NCI-H1436 (cell line): ENCODE measurements at regions not wholly inside any gene's neighbourhood (a gene's known extent, or its start where the extent isn't known, plus 50 kb on each side); places are given as distances from the start of the nearest gene placed in this dataset.

ENCODE experiments used
- DNase-seq: peaks from one replicate; lab custom pipeline; 2025; lab: John Stamatoyannopoulos, UW

DNA sequence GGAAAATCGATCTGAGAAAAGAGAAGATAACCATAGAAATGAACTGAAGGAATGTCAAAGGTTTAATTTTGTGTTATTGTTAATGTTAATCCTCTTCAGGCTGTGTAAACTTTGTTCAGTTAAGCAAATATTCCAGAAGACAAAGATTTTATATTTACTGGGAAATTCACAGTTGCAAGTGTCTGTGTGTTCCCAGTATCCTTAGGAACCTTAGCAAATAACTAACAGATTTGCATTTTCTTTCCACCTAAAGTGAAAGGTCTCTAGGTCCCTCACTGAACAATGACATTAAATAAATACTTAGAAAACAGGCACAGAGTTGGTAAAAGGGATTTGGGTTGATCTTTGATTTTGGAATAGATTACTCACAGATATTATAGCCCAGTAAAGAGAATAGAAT lies 324.7 kb downstream of the C4orf33 start:
- DNase-seq, result no peak

DNA sequence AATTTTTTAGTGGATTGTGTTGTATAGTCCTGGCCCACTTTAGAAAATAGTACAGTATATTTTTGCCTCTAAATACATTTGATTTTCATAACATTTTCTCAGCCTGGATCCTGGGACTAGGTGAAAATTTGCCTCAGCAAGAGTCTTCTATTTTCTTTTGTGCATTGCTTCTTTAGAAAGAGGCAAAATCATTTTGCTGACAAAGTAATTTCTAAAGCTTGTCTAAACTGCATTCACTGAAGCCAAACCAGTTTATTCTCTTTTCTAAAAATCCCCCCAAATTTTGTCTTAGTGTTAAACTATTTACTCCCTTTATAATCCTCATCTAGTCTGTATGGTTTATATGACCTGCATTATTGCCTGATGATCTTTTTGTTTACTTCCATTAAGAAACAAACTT lies 326.3 kb downstream of the C4orf33 start:
- DNase-seq, result no peak

DNA sequence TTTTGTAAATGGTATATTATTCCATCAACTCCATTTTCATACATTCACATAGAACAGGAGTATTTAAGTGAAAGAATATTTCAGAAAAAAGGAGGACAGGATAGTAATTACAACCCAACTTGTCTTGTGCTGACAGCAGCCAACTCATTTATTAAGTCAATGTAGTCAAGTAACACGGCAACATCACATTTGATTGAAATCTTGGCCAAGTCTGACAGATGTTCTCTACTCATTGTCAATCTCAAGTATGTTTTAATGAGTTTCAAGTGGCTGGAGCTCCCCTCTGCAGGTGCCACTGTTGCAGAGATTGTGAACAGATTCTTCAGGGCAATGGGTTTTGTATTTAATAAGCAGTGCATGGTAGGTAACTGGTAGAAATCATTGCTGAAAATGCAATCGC lies 332.5 kb downstream of the C4orf33 start:
- DNase-seq, result peak; percentile 58

DNA sequence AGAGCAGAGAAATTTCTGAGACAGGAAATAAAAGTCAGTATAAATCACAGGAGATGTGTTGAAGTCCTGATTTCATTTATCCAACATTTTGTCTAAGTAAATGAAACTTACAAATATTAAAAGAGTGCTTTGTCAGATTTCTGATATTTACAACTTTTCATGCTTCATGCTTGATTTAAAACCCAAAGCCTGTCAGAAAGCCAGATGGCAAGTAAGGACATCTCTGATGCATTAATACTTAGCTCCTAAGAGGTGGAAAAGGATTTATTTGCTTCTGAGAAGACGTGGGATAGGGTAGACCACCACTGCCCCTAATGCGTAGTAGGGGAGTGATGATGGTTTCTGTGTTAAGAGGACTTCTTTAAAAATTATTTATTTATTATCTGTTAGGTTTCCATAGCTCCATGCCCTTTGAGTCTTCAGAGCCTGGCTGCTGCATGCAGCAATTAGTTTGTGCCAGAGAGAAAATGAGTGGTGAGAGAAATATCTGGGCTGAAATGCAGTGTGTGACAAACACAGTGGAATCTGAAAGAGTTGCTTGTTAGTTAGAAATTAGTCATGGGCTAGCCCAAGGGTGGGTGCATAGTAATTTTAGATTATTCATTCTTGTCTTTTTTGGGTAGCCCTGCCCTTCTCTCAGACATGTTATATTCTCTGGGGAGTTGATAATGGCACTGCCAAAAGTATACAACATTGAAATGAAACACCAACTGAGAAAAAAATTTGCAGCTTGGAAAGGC lies 333.8 kb downstream of the C4orf33 start:
- no peak for DNase-seq

DNA sequence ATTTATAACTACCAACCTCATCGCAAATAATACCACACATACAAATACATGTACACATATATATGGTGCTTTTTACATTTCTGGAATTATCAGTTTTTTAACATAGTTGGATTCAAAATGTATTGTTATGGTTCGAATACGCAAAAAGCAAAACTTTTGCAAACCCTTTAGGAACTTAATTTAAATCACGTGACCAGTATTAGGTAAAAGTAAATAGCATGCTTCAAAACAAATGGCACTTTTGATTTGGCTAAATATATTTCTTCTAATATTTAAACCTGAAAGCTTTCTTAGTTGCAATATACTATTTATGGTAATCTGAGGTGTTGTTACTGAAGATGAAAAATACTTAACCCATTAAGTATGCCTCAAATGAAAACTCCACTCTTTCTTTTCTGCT lies 341.4 kb downstream of the C4orf33 start:
- no peak for DNase-seq

DNA sequence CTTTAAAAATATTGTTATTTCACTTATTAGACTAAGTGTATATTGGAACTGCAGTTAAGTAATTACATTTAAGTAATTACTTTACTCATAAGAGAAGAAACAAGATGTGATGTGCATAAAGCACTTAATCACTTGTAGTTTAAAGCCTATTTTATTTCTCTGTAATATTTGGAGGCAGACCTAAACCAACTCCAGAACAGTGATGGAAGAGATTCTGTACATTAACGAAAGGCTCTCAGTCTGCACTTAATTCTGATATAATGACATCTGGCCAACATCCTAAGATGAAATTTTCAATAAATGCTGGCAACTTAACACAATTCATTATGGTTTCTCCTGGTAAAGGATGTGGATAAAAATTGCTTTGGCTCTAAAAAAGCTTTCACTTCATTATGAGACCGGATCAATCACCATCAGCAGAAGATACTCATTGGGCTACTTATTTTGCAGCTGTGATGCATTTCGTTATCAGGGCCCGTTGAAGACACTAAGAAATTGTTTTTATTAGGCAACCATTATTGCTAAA lies 342.6 kb downstream of the C4orf33 start:
- DNase-seq, result no peak

DNA sequence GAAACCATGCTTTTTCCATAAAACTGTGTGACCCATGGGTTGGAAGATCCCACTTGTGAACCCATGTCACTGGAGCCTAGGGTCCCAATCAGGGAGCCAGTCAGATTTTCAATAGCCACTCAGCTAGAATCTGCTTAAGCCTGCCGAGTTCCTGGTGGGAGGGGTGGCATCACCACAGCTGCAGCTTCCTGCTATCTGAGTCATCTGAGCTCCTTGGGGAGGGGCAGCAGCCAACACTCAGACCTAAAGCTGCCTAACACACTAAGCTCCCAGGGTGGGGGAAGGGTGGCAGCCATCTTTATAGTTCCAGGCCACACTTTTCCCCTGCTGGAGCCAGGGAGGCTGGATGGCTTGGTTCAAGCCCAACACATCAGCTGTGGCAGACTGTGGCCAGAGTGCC lies 350.1 kb downstream of the C4orf33 start:
- DNase-seq, result no peak

DNA sequence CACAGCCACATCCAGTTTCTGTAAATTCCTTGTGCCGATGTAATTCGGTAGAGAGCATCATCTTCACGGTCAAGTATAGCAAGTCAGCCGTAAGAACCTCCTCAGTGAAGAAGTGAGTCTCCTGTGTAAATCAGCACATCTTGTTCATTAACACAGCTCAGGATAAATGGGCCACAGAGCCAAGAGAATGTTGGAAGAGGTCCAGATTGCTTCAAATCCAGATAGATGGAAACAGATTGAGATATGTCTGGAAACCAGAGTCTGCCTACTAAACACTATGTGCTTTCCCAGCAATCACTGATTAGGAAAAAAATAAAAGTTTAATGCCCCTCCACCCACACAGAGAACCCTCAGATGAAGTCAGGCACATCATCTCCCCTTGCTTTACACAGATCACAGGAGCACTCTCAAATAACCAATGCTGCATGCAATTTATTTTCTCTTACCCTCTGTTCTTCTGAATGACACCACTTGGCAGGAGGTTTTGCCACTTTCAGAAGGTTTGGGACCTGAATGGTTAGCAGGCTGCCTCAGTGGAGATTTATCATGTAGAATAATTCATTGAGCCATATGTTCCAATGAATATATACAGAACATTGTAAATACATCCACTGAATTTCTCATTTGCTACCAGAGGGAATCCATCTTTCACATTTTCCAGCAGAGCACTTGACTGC lies 357.7 kb downstream of the C4orf33 start:
- DNase-seq, result no peak

DNA sequence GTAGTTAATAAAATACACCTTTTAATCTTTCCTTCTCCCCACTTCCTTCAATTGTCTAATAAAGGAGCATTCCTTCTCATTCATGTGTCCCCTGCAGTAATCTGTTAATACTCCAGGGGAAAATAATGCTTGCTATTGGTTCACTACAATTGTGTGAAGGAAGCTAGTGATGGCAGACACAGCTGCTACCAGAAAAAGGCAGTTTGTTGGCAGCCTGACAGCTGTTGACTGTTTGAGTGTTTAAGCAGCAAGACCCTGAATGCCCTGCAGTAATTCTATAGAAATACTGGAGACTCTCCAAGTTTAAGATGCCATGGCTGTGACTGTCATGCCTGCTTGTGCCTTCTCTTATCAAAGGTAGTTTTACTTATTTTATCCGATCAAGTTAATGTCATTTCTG lies 359.5 kb downstream of the C4orf33 start:
- DNase-seq, result peak; percentile 61

DNA sequence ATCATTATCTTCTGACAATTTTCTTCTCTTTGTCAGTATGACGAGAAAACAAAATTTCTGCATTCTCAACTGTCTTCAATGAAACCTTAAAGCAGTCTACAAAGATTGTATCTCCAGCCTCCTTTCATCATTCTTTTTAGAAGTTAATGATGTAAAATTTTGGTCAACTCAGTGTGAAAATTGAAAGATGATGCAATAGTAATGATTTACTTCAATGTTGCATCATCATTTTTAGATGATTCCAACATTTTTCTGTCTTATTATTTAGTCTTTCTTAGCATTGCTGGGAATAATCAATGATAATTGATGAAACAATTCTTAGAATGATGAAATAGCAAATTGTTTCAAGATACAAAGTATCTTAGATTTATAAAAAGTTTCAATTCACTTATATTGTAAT lies 372.7 kb downstream of the C4orf33 start:
- no peak for DNase-seq

DNA sequence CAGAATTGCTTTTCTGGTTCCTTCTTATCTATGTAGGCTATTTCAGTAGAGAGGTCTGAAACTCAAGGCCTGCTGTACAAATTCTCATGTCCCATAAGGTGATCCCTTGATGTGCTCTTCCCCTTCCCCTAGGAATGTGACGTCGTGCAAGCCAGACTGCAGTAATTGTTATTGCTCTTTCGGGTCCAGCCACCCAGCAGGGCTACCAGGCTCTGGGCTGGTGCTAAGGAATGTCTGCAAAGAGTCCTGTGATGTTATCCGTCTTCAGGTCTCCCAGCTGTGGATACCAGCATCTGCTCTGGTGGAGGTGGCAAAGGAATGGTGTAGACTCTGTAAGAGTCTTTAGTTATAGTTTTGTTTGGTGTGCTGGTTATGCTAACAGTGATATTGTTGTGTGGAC lies 378.7 kb downstream of the C4orf33 start:
- no peak for DNase-seq

DNA sequence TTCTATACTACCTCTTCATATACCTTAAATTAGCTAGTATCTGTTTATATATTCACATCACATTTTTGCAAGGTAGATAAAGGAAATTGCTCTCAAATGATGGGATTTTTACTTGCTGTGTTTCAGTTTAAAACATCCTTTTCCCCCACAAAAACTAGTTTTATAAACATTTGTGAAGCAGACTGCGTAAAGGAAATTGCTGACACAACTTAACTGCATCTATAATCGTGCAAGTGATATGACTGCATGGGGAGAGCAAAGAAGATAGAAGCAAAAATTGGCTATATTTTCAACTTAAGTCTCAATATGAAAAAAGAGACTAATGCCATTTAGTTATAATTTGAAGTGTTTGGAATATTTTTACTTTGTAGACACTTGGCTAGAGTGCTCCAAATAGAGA lies 385.2 kb downstream of the C4orf33 start:
- no peak for DNase-seq

DNA sequence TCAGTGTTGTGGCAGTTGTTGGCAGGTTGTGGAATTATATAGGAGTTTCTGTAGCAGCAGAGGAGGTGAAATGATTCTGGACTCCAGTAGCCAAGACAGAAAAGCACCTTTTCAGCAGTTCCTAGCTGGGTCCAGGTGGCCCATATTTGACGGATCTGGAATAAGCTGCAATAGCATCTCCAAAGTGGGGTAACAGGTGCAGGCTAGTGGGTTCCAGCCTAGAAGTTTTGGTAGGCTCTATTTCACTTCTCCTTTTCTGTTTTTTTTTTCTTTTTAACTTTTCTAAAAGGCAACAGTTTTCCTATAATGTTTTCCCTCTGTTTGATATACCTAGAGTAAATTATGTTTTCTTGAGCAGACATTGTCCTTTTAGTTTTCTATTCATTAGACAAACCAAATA lies 392.5 kb downstream of the C4orf33 start:
- no peak for DNase-seq

DNA sequence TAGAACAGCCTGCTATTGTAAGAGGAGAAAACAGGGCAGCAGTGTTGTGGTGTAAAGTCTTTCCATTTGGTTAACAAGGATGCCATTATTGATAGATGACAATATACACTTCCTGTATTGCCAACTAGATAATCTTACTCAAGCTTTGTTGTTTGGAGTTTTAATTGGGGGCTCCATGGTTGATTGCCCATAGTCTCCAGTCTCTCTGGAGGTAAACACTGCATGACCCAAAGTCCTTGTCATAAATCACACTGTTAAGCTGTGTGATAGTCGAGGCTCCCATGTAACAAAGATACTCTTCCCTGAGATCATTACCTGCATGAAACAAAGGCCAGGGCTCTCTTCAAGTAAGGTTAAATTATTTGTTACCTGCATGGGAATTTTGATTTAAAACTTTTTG lies 394.6 kb downstream of the C4orf33 start:
- no peak for DNase-seq

DNA sequence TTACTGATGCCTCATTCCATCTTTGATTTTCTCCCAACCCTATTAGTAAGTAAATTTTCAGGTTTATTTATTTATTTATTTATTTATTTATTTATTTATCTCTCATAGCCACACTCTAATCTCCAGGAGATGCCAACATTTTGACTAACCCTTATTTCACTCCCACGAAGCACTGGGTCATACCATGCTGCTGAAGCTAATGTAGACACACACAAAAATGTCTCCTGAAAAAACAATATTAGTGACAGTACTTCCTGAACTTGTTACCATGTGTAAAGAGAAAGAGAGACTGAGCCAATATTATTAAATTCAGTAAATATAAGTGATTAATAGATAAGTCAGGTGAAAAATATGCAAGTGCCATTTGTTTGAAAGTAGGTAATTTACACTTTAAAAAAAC lies 402.7 kb downstream of the C4orf33 start:
- no peak for DNase-seq

DNA sequence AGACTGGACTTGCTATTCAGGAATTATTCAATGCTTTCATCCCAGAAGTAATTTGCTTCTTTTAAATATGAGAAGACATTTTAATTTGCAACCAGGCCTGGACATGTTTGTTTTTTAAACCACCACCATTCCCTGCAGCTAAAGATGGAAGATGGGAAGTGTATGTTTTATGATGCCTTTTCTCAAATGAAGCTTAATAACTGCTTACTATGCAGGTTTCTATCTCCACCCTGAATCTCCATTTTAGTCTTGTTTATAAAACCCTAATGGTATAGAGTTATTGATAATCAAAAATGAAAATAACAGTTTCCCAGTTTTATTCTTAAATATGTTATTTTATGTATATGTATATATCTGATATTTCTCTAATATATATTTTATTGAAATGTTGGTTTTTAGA lies 418.9 kb downstream of the C4orf33 start:
- no peak for DNase-seq

DNA sequence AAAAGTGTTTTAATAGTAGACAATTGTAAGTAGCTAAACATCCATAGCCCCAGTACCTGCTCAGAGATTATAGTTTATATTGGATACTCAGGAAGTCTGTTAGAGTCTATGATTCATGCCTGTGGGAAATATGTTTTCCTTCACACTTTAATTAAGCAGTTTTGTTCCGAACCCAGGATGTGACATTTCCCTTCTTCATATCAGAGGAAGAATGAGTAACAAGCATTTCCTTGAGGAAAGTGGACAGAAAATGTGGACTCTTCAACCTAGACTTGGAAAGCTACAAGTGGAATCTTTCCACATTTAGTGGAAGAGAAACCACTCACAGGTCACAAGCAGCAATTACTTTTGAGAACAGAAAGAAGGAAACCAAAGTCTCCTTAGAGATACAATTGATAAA lies 419.4 kb downstream of the C4orf33 start:
- DNase-seq, result no peak

DNA sequence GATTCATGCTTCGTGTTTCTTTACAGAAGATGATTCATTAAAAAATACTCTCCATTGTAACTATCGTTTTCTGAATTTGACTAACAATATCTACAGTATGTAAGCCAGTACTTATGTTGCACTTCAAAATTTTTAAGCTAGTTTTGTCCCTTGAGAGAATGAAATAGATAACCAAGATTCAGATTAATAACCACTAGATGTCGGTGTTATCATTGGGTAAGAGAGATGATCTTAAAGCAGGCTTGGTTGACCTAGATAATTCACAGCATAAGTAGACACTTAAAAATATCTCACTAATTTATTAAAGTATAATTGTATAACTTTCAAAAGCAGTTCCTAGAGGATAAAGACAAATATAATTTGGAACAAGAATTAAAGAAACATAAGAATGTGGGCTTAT lies 430.9 kb downstream of the C4orf33 start:
- DNase-seq, result peak; percentile 4

DNA sequence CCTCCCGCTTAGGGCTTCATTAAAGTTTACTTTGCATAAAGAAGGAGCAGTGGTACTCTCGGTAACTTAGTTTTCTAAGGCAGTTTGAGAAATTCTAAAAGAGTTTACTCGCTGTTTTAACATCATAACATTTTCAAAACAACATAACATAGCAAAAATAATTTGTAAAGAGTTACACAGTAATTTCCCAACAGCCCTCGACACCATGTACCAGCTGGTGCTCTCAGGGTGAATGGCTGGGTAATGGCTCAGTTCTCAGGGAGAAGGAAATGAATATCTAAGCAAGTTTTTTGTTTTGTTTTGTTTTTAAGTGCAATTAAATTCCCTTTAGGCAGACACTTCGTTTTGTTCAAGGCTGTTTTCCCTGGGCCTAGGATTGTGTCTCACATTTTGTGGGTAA lies 435.3 kb downstream of the C4orf33 start:
- DNase-seq, result no peak

DNA sequence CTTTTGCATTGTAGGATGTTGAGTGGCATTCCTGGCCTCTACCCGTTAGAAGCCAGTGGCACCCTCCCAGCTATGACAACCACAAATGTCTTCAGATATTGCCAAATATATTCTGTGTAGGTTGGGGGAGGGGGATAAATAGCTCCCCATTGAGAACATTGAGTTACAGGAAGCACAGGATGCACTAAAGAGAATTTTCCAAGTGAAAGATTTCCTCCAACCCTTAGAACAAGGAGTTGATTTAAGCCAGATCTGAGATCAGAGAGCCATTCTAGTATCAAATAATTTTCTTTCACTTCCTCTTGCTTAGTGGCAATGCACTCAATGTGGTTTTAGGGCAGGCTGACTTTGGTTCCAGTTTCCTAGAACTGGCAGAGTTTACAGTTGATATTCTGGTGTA lies 436.6 kb downstream of the C4orf33 start:
- DNase-seq, result no peak

DNA sequence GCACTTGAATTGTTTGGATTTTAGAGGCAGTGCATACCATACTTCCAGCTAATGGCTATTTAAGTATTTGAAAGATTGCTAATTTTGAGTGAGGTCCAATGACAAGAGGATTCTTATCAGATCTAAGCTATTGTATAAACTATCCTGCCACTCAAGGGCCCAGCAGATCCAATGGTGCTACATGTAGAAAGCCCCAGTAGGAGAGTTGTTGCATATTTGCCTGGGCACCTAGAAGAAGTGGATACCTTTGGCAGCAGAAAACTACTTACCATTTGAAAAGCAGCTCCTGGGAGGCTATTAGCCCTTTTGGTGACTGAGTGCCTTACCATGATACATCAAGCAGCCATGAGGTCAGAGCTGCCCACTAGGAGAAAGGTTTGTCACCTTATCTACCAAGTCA lies 447.3 kb downstream of the C4orf33 start:
- DNase-seq, result no peak

DNA sequence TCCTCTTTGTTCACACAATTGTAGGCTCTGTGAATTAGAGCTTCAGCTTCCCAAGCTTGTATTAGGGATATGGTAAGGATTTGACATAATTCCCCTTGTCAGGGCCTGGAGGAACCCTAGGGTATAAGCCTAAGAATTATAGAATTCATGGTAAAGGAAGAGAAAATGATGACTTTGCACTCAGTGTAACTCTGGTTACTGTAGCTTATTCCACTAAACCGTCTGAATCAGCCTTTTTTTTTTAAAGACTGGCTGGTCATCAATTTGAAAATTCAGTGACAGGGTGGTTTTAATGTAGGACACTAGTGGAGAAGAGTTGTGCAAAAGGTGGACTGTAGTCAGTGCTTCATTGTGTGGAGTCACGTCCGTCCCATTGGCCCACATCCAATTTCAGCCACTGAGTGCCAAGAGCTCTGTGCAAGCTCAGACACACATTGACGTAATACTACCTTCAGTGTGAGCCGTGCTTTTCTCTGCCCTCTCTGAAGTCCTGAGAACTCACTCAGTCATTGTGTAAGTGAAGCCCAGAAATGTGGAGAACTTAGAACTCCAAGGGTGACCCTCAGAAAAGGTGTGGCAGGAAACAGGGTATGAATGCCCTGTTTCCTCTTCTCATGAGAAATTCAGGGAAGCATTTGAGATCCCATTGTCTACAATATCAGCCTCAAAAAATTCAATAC lies 449.8 kb downstream of the C4orf33 start:
- no peak for DNase-seq

DNA sequence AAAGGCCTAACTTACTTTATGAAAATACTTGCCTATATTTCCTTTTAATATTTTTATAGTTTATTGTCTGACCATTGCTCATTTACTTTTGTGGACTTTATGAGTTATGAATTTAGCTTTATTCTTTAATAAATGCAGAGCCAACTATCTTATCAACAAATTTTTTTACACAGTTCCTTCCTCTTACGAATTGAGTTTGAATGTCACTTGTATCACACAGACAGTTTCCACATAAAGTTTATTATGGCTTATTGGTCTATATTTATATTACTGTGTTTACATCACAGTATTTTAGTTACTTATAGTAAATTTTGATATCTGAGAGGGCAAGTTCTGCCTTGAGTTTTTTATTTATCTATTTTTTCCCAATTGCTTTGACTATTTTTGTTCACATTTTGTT lies 450.6 kb downstream of the C4orf33 start:
- no peak for DNase-seq
